ENCODE measurements at regions not wholly inside any gene's neighbourhood (a gene's known extent, or its start where the extent isn't known, plus 50 kb on each side); places are given as distances from the start of the nearest gene placed in this dataset.

DNA sequence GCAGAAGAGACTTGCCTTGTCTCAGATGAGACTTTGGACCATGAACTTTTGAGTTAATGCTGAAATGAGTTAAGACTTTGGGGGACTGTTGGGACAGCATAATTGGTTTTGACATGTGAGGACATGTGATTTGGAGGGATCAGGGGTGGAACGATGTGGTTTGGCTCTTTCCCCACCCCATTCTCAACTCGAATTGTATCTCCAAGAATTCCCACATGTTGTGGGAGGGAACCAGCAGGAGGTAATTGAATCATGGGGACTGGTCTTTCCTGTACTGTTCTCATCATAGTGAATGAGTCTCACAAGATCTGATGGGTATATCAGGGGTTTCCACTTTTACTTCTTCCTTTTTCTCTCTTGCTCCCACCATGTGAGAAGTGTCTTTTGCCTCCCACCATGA, 229.7 kb upstream of the KCND2 start:
- intact Hi-C loops (cut with DNase I) = no loop called here
- DNase-seq (ENCODE audit: low spot score) = no peak
- Histone ChIP-seq H3K27me3 (replicated peaks; ENCODE audit: insufficient read depth) (no peaks in the 10 kb centered on the region), H3K9me3 (no peaks in the 10 kb centered on the region), H3K36me3 (no peaks in the 10 kb centered on the region), H3K4me1 (replicated peaks) (no peaks in the 10 kb centered on the region), H3K27ac (no peak overlapping the region), H3K4me3 (no peak overlapping the region)
- TF ChIP-seq, protein P1, sequence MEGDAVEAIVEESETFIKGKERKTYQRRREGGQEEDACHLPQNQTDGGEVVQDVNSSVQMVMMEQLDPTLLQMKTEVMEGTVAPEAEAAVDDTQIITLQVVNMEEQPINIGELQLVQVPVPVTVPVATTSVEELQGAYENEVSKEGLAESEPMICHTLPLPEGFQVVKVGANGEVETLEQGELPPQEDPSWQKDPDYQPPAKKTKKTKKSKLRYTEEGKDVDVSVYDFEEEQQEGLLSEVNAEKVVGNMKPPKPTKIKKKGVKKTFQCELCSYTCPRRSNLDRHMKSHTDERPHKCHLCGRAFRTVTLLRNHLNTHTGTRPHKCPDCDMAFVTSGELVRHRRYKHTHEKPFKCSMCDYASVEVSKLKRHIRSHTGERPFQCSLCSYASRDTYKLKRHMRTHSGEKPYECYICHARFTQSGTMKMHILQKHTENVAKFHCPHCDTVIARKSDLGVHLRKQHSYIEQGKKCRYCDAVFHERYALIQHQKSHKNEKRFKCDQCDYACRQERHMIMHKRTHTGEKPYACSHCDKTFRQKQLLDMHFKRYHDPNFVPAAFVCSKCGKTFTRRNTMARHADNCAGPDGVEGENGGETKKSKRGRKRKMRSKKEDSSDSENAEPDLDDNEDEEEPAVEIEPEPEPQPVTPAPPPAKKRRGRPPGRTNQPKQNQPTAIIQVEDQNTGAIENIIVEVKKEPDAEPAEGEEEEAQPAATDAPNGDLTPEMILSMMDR (IDR thresholded peaks at IDR 0.05) = no peak
- TF ChIP-seq POLR2AphosphoS5 (IDR thresholded peaks at IDR 0.05) = no peak
- no peak for TF ChIP-seq POLR2A (IDR thresholded peaks at IDR 0.05)
- WGBS = 44% methylated on average over 2 of the region's 2 CpGs

DNA sequence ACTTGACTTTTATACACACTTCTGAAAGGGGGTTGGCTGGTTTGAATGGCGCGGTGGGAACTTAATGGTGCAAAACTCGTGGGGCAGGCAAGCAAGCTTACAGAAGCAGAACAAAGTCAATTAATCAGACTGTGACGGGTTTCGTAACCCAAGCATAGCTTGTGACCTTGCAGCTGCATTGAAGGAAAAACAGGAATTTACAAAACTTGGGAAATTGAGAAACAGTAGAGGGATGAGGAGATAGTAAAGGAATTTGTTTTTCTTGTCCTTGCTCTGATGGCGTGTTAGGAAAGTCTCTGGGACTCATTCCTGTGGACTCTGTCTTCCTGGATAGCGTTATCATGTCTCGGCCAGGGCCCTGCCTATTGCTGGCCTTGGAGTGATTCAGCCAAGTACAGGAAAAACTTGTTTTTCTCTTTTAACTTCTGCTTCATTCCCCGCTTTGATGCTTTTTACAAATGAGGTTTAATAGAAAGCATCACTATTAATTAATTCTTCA, 220.0 kb upstream of the KCND2 start:
- Histone ChIP-seq H3K4me1 (replicated peaks) (no peaks in the 10 kb centered on the region), H3K36me3 (no peaks in the 10 kb centered on the region), H3K4me3 (no peak overlapping the region), H3K9me3 (no peaks in the 10 kb centered on the region), H3K27me3 (replicated peaks; ENCODE audit: insufficient read depth) (no peaks in the 10 kb centered on the region), H3K27ac (no peak overlapping the region)
- 51% methylated on average over 9 of the region's 9 CpGs for WGBS
- TF ChIP-seq, protein P1 (IDR thresholded peaks at IDR 0.05) = no peak
- TF ChIP-seq POLR2A (IDR thresholded peaks at IDR 0.05) = no peak
- no peak for TF ChIP-seq POLR2AphosphoS5 (IDR thresholded peaks at IDR 0.05)
- intact Hi-C loops (cut with DNase I) = no loop called here
- DNase-seq (ENCODE audit: low spot score) = no peak

DNA sequence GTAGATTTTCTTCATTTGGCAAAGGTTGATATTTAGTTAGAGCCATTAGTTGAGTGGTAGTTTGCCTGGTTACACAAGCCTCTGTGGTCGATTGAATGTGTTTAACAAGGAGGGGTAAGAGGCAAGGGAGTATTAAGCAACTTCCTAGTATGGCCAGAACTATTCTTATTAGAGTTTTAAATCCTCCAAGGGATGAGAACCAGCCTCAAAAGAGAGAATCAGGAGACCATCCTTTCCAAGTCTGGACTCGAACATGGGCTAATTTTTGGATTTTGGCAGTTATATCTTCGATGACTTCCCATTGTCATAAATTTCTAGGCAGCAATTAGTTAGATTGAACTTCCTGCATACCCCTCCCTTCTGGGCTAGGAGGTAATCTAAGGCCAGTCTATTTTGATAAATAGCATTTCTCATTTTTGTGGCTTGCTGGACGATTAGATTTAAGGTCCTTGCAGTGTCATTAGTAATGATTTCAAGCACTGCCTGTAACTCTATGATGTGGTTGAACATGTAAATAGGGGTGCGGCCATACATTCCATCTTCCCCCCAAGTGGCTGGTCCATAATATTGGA, 219.5 kb upstream of the KCND2 start:
- intact Hi-C loops (cut with DNase I) = no loop called here
- Histone ChIP-seq H3K36me3 (no peaks in the 10 kb centered on the region), H3K27ac (no peak overlapping the region), H3K4me1 (replicated peaks) (no peaks in the 10 kb centered on the region), H3K27me3 (replicated peaks; ENCODE audit: insufficient read depth) (no peaks in the 10 kb centered on the region), H3K4me3 (no peak overlapping the region), H3K9me3 (no peaks in the 10 kb centered on the region)
- 66% methylated on average over 5 of the region's 5 CpGs for WGBS
- TF ChIP-seq POLR2A (IDR thresholded peaks at IDR 0.05) (no peak), POLR2AphosphoS5 (IDR thresholded peaks at IDR 0.05) (no peak)
- no peak for DNase-seq (ENCODE audit: low spot score)

DNA sequence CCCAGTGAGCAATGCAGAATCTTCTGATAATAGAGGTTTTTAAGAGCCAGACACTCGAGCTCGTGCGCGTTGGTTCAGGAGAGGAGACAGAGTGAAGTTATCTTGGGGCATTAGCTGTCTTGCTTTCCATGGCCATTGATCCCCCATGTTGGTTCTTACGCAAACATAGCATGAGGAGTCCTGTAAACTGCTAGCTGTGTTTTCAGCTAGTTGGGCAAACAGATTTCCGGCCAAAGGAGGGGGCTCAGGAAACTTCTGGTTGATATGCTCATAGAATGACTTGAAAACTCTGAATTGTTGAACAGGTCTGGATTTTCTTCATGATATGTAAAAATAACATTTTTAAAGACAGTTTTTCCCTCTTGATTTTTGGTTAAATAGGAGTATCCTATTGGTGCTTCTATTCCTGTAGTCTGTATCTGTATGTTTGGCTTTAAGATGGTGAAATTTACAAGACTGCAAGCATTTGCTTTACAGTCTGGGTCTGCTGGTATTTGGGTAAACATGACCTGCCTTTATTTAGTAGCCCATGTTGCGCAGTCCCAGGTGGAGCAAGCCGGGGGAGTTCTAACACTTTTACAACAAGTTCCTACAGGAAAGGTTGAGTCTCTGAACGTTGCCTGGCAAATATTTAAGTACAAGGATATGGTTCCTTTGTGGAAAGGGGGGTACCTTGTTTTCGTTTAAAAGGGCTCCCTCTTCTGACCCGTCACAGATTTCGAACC, 218.4 kb upstream of the KCND2 start:
- WGBS = 67% methylated on average over 12 of the region's 12 CpGs
- TF ChIP-seq, protein P1 (IDR thresholded peaks at IDR 0.05) = no peak
- no peak for TF ChIP-seq POLR2A (IDR thresholded peaks at IDR 0.05)
- H3K27ac ChIP-seq = no peak overlapping the region
- no peaks in the 10 kb centered on the region for H3K4me1 ChIP-seq (replicated peaks)
- no peaks in the 10 kb centered on the region for H3K36me3 ChIP-seq
- no peaks in the 10 kb centered on the region for H3K9me3 ChIP-seq
- H3K27me3 ChIP-seq (replicated peaks; ENCODE audit: insufficient read depth) = no peaks in the 10 kb centered on the region
- no peak for DNase-seq (ENCODE audit: low spot score)
- intact Hi-C loops (cut with DNase I) = no loop called here
- H3K4me3 ChIP-seq = no peak overlapping the region

DNA sequence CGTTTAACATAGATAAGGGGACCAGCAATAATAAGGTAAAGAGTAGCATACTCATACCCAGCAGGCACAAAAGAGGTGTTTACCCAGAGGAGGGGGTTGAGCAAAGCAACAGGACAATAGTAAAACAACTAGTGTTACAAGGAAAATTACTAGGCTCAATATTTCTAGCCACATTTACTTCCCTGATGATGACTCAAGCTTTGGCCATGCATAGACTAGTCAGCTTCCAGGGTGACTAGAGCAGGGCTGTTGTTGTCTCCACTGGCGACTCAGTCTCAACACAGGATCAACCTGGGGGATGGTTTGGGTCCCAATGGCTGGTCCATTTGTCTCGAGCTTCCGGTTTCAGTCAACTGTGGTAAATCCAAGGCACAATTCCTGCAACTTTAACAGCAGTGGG, 217.7 kb upstream of the KCND2 start:
- H3K27me3 ChIP-seq (replicated peaks; ENCODE audit: insufficient read depth) = no peaks in the 10 kb centered on the region
- H3K4me1 ChIP-seq (replicated peaks) = no peaks in the 10 kb centered on the region
- no peak overlapping the region for H3K4me3 ChIP-seq
- TF ChIP-seq, protein P1 (IDR thresholded peaks at IDR 0.05) = no peak
- no peak for TF ChIP-seq POLR2A (IDR thresholded peaks at IDR 0.05)
- no peaks in the 10 kb centered on the region for H3K36me3 ChIP-seq
- no peak overlapping the region for H3K27ac ChIP-seq
- WGBS = 82% methylated on average over 4 of the region's 4 CpGs
- no peaks in the 10 kb centered on the region for H3K9me3 ChIP-seq
- intact Hi-C loops (cut with DNase I) = no loop called here
- DNase-seq (ENCODE audit: low spot score) = no peak
